Tongue (tissue), 1 donor: ENCODE measurements at regions not wholly inside any gene's neighbourhood (a gene's known extent, or its start where the extent isn't known, plus 50 kb on each side); places are given as distances from the start of the nearest gene placed in this dataset.

Experiments used
- DNase-seq: peaks from one replicate; pipeline ENCODE4 v3.0.0-alpha.2; 2015

GRCh38 chr16:6645768-6646568 is 686.7 kb upstream of the RBFOX1 start:
- no peak for DNase-seq

- no peak for DNase-seq
These were observed 687.7 kb upstream of the RBFOX1 start for GRCh38 chr16:6644916-6645315.

GRCh38 chr16:6643080-6643686 is 689.5 kb upstream of the RBFOX1 start:
- DNase-seq, result peak; percentile 80

- no peak for DNase-seq
These were observed 690.4 kb upstream of the RBFOX1 start for GRCh38 chr16:6642271-6642670.

GRCh38 chr16:6641091-6641490 is 691.6 kb upstream of the RBFOX1 start:
- DNase-seq, result no peak

- no peak for DNase-seq
These were observed 696.2 kb upstream of the RBFOX1 start for GRCh38 chr16:6636457-6636856.

GRCh38 chr16:6634151-6634550 is 698.5 kb upstream of the RBFOX1 start:
- DNase-seq, result no peak

- DNase-seq, result no peak
These were observed 699.2 kb upstream of the RBFOX1 start for GRCh38 chr16:6633456-6633855.

GRCh38 chr16:6629110-6629509 is 703.5 kb upstream of the RBFOX1 start:
- no peak for DNase-seq

- DNase-seq, result no peak
These were observed 707.0 kb upstream of the RBFOX1 start for GRCh38 chr16:6625606-6626005.

- DNase-seq, result no peak
These were observed 713.8 kb upstream of the RBFOX1 start for GRCh38 chr16:6618874-6619273.

- DNase-seq, result no peak
These were observed 715.9 kb upstream of the RBFOX1 start for GRCh38 chr16:6616746-6617145.

GRCh38 chr16:6615636-6616035 is 717.0 kb upstream of the RBFOX1 start:
- DNase-seq, result no peak

GRCh38 chr16:6611535-6611934 is 721.1 kb upstream of the RBFOX1 start:
- DNase-seq, result no peak

GRCh38 chr16:6605490-6605889 is 727.2 kb upstream of the RBFOX1 start:
- no peak for DNase-seq

GRCh38 chr16:6603780-6604325 is 728.8 kb upstream of the RBFOX1 start:
- DNase-seq, result no peak

GRCh38 chr16:6602405-6602804 is 730.2 kb upstream of the RBFOX1 start:
- DNase-seq, result peak; percentile 3

GRCh38 chr16:6600167-6600566 is 732.5 kb upstream of the RBFOX1 start:
- no peak for DNase-seq

- no peak for DNase-seq
These were observed 738.8 kb upstream of the RBFOX1 start for GRCh38 chr16:6593799-6594198.

GRCh38 chr16:6576606-6577005 is 756.0 kb upstream of the RBFOX1 start:
- no peak for DNase-seq

- DNase-seq, result no peak
These were observed 756.5 kb upstream of the RBFOX1 start for GRCh38 chr16:6576113-6576512.

GRCh38 chr16:6574146-6574545 is 758.5 kb upstream of the RBFOX1 start:
- no peak for DNase-seq

- DNase-seq, result peak; percentile 49
These were observed 759.1 kb upstream of the RBFOX1 start for GRCh38 chr16:6573577-6573976.

- no peak for DNase-seq
These were observed 761.6 kb upstream of the RBFOX1 start for GRCh38 chr16:6571044-6571443.
